Fibroblast of lung (primary cell): ENCODE measurements at regions not wholly inside any gene's neighbourhood (a gene's known extent, or its start where the extent isn't known, plus 50 kb on each side); places are given as distances from the start of the nearest gene placed in this dataset.

Experiments
- CTCF ChIP-seq, 2 donors: IDR thresholded peaks in 1 of 2; conservative IDR thresholded peaks in 1 of 2; 1 replicate in 1 of 2; 2 replicates in 1 of 2; pipeline ENCODE4 v1.5.1; 2011 to 2012; ENCODE audit warnings: low read length in 2 of 2, control low read depth in 1 of 2, inconsistent platforms in 1 of 2, low read depth in 1 of 2, mild to moderate bottlenecking in 1 of 2
- EZH2 ChIP-seq: IDR thresholded peaks from 2 replicates; pipeline ENCODE4 v1.5.1; 2012; ENCODE audit warnings: low read length, control low read depth, mild to moderate bottlenecking; ENCODE audit errors: missing control alignments

DNA sequence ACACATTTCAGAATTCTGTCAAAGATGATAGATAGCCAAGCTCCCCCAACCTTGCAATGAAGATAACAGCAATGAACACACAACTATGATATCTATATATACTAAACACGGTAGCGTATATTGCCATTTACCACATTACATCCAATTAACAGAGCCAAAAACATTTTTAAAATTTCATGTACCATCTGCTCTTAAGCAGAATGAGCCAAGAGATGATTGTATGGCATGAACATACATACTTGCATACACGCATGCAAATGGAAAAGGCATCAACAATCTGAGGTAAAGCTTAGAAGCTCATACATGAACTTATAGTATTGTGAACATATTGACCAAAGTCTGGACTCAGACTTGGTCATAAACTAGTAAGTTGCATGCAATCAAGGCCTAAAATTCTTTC, 712.9 kb upstream of the GOLIM4 start:
- TF ChIP-seq CTCF (conservative IDR thresholded peaks at IDR 0.05 in 1 of 2, IDR thresholded peaks at IDR 0.05 in 1 of 2; ENCODE audit: low read depth in 1 of 2, low read length in 2 of 2) (no peak), EZH2 (no peak)
